LNCAP (cell line): ENCODE measurements at regions not wholly inside any gene's neighbourhood (a gene's known extent, or its start where the extent isn't known, plus 50 kb on each side); places are given as distances from the start of the nearest gene placed in this dataset.

ENCODE experiments used
- TF ChIP-seq, protein P1 (sequence below): fragments of 450-650 bp; IDR thresholded peaks from 2 replicates; pipeline ENCODE4 v1.5.1; 2017; ENCODE audit warnings: mild to moderate bottlenecking

DNA sequence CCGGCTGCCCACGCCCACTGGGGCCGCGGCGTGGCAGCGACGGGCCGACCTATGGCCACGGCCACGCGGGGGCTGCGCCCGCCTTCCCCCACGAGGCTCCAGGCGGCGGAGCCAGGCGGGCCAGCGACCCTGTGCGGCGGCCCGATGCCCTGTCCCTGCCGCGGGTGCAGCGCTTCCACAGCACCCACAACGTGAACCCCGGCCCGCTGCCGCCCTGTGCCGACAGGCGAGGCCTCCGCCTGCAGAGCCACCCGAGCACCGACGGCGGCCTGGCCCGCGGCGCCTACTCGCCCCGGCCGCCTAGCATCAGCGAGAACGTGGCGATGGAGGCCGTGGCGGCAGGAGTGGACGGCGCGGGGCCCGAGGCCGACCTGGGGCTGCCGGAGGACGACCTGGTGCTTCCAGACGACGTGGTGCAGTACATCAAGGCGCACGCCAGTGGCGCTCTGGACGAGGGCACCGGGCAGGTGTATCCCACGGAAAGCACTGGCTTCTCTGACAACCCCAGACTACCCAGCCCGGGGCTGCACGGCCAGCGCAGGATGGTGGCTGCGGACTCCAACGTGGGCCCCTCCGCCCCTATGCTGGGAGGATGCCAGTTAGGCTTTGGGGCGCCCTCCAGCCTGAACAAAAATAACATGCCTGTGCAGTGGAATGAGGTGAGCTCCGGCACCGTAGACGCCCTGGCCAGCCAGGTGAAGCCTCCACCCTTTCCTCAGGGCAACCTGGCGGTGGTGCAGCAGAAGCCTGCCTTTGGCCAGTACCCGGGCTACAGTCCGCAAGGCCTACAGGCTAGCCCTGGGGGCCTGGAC is 253.2 kb downstream of the GLI2 start:
- TF ChIP-seq, protein P1, sequence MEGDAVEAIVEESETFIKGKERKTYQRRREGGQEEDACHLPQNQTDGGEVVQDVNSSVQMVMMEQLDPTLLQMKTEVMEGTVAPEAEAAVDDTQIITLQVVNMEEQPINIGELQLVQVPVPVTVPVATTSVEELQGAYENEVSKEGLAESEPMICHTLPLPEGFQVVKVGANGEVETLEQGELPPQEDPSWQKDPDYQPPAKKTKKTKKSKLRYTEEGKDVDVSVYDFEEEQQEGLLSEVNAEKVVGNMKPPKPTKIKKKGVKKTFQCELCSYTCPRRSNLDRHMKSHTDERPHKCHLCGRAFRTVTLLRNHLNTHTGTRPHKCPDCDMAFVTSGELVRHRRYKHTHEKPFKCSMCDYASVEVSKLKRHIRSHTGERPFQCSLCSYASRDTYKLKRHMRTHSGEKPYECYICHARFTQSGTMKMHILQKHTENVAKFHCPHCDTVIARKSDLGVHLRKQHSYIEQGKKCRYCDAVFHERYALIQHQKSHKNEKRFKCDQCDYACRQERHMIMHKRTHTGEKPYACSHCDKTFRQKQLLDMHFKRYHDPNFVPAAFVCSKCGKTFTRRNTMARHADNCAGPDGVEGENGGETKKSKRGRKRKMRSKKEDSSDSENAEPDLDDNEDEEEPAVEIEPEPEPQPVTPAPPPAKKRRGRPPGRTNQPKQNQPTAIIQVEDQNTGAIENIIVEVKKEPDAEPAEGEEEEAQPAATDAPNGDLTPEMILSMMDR, result no peak

DNA sequence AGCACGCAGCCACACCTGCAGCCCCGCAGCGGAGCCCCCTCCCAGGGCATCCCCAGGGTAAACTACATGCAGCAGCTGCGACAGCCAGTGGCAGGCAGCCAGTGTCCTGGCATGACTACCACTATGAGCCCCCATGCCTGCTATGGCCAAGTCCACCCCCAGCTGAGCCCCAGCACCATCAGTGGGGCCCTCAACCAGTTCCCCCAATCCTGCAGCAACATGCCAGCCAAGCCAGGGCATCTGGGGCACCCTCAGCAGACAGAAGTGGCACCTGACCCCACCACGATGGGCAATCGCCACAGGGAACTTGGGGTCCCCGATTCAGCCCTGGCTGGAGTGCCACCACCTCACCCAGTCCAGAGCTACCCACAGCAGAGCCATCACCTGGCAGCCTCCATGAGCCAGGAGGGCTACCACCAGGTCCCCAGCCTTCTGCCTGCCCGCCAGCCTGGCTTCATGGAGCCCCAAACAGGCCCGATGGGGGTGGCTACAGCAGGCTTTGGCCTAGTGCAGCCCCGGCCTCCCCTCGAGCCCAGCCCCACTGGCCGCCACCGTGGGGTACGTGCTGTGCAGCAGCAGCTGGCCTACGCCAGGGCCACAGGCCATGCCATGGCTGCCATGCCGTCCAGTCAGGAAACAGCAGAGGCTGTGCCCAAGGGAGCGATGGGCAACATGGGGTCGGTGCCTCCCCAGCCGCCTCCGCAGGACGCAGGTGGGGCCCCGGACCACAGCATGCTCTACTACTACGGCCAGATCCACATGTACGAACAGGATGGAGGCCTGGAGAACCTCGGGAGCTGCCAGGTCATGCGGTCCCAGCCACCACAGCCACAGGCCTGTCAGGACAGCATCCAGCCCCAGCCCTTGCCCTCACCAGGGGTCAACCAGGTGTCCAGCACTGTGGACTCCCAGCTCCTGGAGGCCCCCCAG is 254.1 kb downstream of the GLI2 start:
- TF ChIP-seq, protein P1, result no peak

DNA sequence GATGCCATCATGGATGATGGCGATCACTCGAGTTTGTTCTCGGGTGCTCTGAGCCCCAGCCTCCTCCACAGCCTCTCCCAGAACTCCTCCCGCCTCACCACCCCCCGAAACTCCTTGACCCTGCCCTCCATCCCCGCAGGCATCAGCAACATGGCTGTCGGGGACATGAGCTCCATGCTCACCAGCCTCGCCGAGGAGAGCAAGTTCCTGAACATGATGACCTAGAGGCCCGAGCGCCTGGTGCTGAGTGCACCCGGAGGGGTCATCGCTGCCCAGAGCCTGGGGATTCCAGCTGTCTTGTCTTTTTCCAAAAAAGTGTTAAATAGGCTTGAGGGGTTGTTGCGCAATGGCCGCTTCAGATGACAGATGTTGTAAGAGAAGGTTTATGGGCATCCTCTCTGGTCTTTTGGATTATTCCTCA is 254.8 kb downstream of the GLI2 start:
- TF ChIP-seq, protein P1, result no peak

DNA sequence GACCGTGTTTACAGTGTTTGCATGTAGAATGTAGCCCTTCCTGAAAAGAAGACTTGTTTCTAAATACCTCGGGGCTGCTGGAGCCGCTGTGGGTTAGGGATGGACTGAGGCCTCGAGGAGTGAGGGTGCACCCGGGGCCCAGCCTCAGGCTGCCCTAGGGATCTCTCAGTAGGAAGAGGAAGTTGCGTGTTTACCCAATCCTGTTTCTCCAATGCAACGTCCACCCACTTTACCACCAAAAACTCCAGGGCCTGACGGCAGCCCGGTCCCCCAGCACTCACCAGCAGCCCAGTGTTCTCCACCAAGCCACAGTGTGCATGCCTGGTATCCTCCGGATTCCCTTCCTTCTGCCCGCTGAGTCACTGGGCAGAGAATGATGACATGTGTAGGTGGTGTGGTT is 255.8 kb downstream of the GLI2 start:
- TF ChIP-seq, protein P1, result no peak

DNA sequence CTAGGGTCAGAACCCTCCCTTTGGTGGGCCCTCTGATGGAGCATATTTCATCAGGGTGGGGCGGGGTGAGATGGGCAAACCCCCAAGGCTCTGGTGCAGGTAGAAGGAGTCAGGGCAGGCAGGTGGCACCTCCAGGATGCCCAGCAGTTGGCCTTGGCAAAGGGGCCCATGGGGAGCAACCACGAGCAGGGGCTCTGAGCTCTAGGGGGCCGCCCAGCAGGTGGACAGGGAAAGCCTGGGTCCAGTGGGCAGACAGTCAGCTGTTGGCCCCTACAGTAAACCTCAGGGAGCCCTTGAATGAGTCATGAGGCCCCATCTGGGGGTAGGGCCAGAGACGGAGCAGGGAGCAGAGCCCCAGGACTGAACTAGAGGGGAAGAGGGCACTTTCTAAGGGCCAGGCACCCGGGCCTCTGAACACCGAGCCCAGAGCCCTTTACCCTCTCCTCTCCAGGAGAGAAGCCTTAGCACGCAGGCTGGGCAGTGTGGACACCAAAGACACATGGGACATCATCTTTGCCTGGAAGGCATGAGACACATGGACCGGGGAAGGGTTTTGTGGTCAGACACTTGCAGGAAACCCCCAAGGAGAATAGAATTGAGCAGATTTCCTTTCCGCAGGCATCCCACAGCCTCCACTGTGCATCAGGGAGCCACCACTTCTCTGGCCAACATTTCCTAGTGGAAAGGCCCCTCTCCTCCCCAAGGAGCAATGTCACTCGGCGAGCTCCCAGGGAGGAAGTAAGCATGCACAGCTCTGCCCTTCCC is 257.3 kb downstream of the GLI2 start:
- TF ChIP-seq, protein P1, result no peak

DNA sequence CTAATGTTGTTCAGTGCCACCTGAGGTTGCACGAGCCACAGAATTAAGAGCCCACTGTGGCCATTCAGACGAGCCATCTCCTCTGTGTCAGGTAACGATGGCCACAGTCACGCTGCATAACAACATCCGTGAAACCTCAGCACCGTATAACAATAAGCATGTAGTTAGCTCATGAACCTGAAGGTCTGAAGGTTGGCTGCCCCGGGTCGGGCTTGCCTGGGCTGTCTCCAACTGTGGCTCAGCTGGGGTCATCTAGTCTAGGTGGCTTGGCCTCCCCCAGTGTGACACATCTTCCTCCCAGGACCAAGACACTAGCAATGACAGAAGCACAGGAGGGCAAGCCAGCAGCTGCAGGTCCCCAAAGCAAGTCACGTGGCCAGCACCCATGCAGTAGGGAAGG is 258.0 kb downstream of the GLI2 start:
- TF ChIP-seq, protein P1, result no peak

DNA sequence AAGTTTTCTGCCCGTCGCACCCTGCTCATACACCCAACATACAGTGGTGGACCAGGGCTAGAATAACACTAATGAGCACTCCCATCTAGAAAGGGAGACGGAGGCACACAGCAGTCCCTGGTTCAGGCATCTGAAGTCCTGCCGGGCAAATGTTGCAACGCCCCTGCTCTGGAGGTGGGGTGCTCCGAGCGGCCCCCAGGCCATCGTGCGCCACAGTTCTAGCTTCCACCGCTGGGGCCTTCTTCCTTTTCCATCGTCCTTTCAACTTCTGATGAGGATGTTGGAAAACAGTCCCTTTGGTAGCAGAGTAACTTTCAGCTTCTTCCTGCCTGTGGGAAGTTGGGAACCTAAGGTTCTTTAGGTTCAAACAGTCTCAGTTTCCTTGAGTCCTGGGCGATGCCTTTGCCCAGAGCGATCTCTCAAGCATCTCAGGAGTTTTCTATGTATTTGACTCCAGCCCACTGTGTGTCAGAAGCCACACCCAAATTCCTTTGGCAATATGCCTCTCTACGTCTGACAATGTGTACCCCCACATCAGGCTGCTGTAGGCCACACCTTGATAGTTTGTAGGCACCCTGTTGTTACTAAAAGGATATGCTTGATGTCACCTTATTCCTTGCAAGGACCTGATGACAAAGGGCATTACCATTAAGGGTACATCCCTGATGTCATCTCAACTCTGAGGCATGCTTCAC is 258.8 kb downstream of the GLI2 start:
- TF ChIP-seq, protein P1, result no peak
